ENCODE measurements at regions not wholly inside any gene's neighbourhood (a gene's known extent, or its start where the extent isn't known, plus 50 kb on each side); places are given as distances from the start of the nearest gene placed in this dataset.

- H3K27me3 Mint-ChIP-seq = peaks cover 3 to 4% of the 10 kb centered on the region in 2 donors
- no peaks in the 10 kb centered on the region for H3K36me3 Mint-ChIP-seq
- CTCF ChIA-PET (ENCODE audit: partially characterized antibody) = no interaction called here
- H3K4me3 Mint-ChIP-seq = no peak overlapping the region
- H3K27ac ChIP-seq (ENCODE audit: low read depth, low read length) = no peak overlapping the region
- POLR2A ChIA-PET (ENCODE audit: partially characterized antibody) = no interaction called here
- no peaks in the 10 kb centered on the region for H3K36me3 ChIP-seq (ENCODE audit: insufficient read depth, low read length)
- H3K9me3 ChIP-seq (ENCODE audit: control insufficient read depth in 1 of 2, low read length in 2 of 2) = no peaks in the 10 kb centered on the region
- H3K4me1 ChIP-seq (ENCODE audit: insufficient read depth, low read length) = no peaks in the 10 kb centered on the region
- no peak overlapping the region for H3K27ac Mint-ChIP-seq
- no peak for DNase-seq
- no peaks in the 10 kb centered on the region for H3K4me1 Mint-ChIP-seq
- H3K4me3 ChIP-seq (ENCODE audit: low read length in 2 of 2) = no peak overlapping the region
- H3K9me3 Mint-ChIP-seq = peaks cover 0 to 3% (median 0%) of the 10 kb centered on the region in 8 donors
- no peaks in the 10 kb centered on the region for H3K27me3 ChIP-seq (ENCODE audit: insufficient read depth, low read length)
- intact Hi-C loops (cut with micrococcal nuclease) = loop anchor here (10.0 kb wide), 1 partner anchor 159 kb away; no protein-coding TSS in a partner anchor
Observed at GRCh38 chr3:41045491-41045890, 153.8 kb upstream of the CTNNB1 start.

DNA sequence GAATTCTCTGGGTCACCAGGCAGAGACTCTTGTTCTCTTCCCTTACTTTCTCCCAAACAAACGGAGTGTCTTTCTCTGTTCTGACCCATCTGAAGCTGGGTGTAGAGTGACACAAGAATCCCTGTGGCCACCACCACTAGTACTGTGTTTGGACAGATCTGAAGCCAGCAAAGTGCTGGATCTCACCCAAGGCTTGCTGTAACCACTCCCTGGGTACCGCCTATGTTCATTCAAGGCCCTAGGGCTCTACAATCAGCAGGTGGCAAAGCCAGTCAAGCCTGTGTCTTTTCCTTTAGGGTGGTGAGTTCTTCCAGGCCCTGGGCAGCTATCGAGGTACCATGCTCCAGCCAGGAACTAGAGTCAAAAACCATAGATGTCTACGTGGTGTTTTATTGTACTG lies 149.2 kb upstream of the CTNNB1 start:
- ChIA-PET POLR2A (ENCODE audit: partially characterized antibody) (no interaction called here), CTCF (ENCODE audit: partially characterized antibody) (no interaction called here)
- no peaks in the 10 kb centered on the region for H3K36me3 Mint-ChIP-seq
- no peak for DNase-seq
- intact Hi-C loops (cut with micrococcal nuclease) = no loop called here
- no peaks in the 10 kb centered on the region for H3K4me1 Mint-ChIP-seq
- Histone ChIP-seq H3K9me3 (ENCODE audit: control insufficient read depth in 1 of 2, low read length in 2 of 2) (no peaks in the 10 kb centered on the region), H3K27me3 (ENCODE audit: insufficient read depth, low read length) (no peaks in the 10 kb centered on the region), H3K4me3 (ENCODE audit: low read length in 2 of 2) (no peak overlapping the region), H3K27ac (ENCODE audit: low read depth, low read length) (no peak overlapping the region), H3K36me3 (ENCODE audit: insufficient read depth, low read length) (no peaks in the 10 kb centered on the region), H3K4me1 (ENCODE audit: insufficient read depth, low read length) (no peaks in the 10 kb centered on the region)
- H3K4me3 Mint-ChIP-seq = no peak overlapping the region
- H3K27me3 Mint-ChIP-seq = peaks cover 1 to 4% of the 10 kb centered on the region in 2 donors
- H3K27ac Mint-ChIP-seq = no peak overlapping the region
- peaks cover 0 to 3% (median 0%) of the 10 kb centered on the region in 8 donors for H3K9me3 Mint-ChIP-seq

DNA sequence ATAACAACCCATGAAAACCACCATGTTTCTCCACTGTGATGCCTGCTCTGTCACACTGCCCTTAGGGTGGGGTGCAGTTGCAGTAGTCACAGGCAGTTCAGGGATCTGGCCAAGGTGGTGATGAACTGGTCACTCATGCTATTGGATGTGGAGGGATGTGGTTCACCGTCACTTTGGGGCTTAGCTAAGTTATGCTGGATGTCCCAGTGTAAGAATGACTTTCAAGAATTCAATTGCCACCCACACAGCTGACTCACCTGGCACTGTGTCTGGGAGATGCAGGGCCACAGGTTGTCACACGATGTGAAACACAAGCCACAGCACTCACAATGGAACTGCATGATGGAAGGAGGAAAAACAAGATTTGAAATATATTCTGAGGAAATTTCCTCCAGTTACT lies 146.1 kb upstream of the CTNNB1 start:
- H3K9me3 Mint-ChIP-seq = peaks cover 0 to 3% (median 0%) of the 10 kb centered on the region in 8 donors
- CTCF ChIA-PET (ENCODE audit: partially characterized antibody) = no interaction called here
- H3K4me1 Mint-ChIP-seq = no peaks in the 10 kb centered on the region
- H3K36me3 Mint-ChIP-seq = no peaks in the 10 kb centered on the region
- Histone ChIP-seq H3K4me3 (ENCODE audit: low read length in 2 of 2) (no peak overlapping the region), H3K27me3 (ENCODE audit: insufficient read depth, low read length) (no peaks in the 10 kb centered on the region), H3K4me1 (ENCODE audit: insufficient read depth, low read length) (no peaks in the 10 kb centered on the region), H3K27ac (ENCODE audit: low read depth, low read length) (no peak overlapping the region), H3K9me3 (ENCODE audit: control insufficient read depth in 1 of 2, low read length in 2 of 2) (no peaks in the 10 kb centered on the region), H3K36me3 (ENCODE audit: insufficient read depth, low read length) (no peaks in the 10 kb centered on the region)
- DNase-seq = no peak
- intact Hi-C loops (cut with micrococcal nuclease) = no loop called here
- no peak overlapping the region for H3K4me3 Mint-ChIP-seq
- H3K27me3 Mint-ChIP-seq = peaks cover 1 to 4% of the 10 kb centered on the region in 2 donors
- POLR2A ChIA-PET (ENCODE audit: partially characterized antibody) = no interaction called here
- no peak overlapping the region for H3K27ac Mint-ChIP-seq

- POLR2A ChIA-PET (ENCODE audit: partially characterized antibody) = no interaction called here
- CTCF ChIA-PET (ENCODE audit: partially characterized antibody) = no interaction called here
Observed at GRCh38 chr3:41060106-41060505, 139.2 kb upstream of the CTNNB1 start.

DNA sequence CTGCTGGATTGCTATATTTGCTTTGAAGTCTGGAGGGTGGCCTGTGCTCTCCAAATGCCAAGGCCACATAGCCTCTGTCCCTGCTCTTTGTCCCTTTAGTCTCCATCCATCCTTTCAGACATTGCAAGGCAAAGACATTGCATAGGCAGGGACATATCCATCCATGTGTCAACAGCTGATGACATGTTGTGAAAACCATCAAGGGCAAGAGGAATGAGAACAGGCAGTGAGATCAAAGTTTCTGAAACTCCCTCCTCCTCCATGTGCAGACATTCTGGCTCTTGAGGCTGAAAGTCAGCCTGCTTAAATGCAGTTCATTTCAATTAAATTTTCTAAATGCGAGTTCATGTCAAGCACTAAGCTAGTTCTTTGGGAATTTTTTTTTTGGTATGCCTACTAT lies 135.2 kb upstream of the CTNNB1 start:
- Mint-ChIP-seq H3K27ac (no peak overlapping the region), H3K27me3 (peaks cover 3 to 4% of the 10 kb centered on the region in 2 donors), H3K4me1 (no peaks in the 10 kb centered on the region), H3K4me3 (no peak overlapping the region), H3K36me3 (no peaks in the 10 kb centered on the region), H3K9me3 (no peaks in the 10 kb centered on the region)
- no peaks in the 10 kb centered on the region for H3K9me3 ChIP-seq (ENCODE audit: control insufficient read depth in 1 of 2, low read length in 2 of 2)
- ChIA-PET POLR2A (ENCODE audit: partially characterized antibody) (no interaction called here), CTCF (ENCODE audit: partially characterized antibody) (interaction anchor here (1.8 kb wide), 1 partner anchor 9 kb away, joined by 4 read pairs; no protein-coding TSS in a partner anchor)
- H3K27me3 ChIP-seq (ENCODE audit: insufficient read depth, low read length) = no peaks in the 10 kb centered on the region
- no peaks in the 10 kb centered on the region for H3K4me1 ChIP-seq (ENCODE audit: insufficient read depth, low read length)
- H3K4me3 ChIP-seq (ENCODE audit: low read length in 2 of 2) = no peak overlapping the region
- no peak for DNase-seq
- H3K36me3 ChIP-seq (ENCODE audit: insufficient read depth, low read length) = no peaks in the 10 kb centered on the region
- no peak overlapping the region for H3K27ac ChIP-seq (ENCODE audit: low read depth, low read length)
- intact Hi-C loops (cut with micrococcal nuclease) = no loop called here

More at GRCh38 chr3:41060106-41060505, 139.2 kb upstream of the CTNNB1 start:
- Histone ChIP-seq H3K27me3 (ENCODE audit: insufficient read depth, low read length) (no peaks in the 10 kb centered on the region), H3K4me1 (ENCODE audit: insufficient read depth, low read length) (no peaks in the 10 kb centered on the region), H3K4me3 (ENCODE audit: low read length in 2 of 2) (no peak overlapping the region), H3K36me3 (ENCODE audit: insufficient read depth, low read length) (no peaks in the 10 kb centered on the region), H3K27ac (ENCODE audit: low read depth, low read length) (no peak overlapping the region), H3K9me3 (ENCODE audit: control insufficient read depth in 1 of 2, low read length in 2 of 2) (no peaks in the 10 kb centered on the region)
- no peak for DNase-seq
- peaks cover 0 to 2% of the 10 kb centered on the region in 2 donors for H3K27me3 Mint-ChIP-seq
- peaks cover 0 to 2% (median 0%) of the 10 kb centered on the region in 8 donors for H3K9me3 Mint-ChIP-seq
- no peak overlapping the region for H3K4me3 Mint-ChIP-seq
- H3K4me1 Mint-ChIP-seq = no peaks in the 10 kb centered on the region
- intact Hi-C loops (cut with micrococcal nuclease) = no loop called here
- H3K36me3 Mint-ChIP-seq = no peaks in the 10 kb centered on the region
- no peak overlapping the region for H3K27ac Mint-ChIP-seq

GRCh38 chr3:41064526-41064925 lies 134.8 kb upstream of the CTNNB1 start:
- Mint-ChIP-seq H3K27me3 (peaks cover 3 to 4% of the 10 kb centered on the region in 2 donors), H3K4me1 (no peaks in the 10 kb centered on the region), H3K4me3 (no peak overlapping the region), H3K9me3 (no peaks in the 10 kb centered on the region), H3K27ac (no peak overlapping the region), H3K36me3 (no peaks in the 10 kb centered on the region)
- Histone ChIP-seq H3K27me3 (ENCODE audit: insufficient read depth, low read length) (no peaks in the 10 kb centered on the region), H3K36me3 (ENCODE audit: insufficient read depth, low read length) (no peaks in the 10 kb centered on the region), H3K4me3 (ENCODE audit: low read length in 2 of 2) (no peak overlapping the region), H3K27ac (ENCODE audit: low read depth, low read length) (no peak overlapping the region), H3K9me3 (ENCODE audit: control insufficient read depth in 1 of 2, low read length in 2 of 2) (no peaks in the 10 kb centered on the region), H3K4me1 (ENCODE audit: insufficient read depth, low read length) (no peaks in the 10 kb centered on the region)
- ChIA-PET CTCF (ENCODE audit: partially characterized antibody) (interaction anchor here (1.8 kb wide), 1 partner anchor 8 kb away, joined by 4 read pairs; no protein-coding TSS in a partner anchor), POLR2A (ENCODE audit: partially characterized antibody) (no interaction called here)
- intact Hi-C loops (cut with micrococcal nuclease) = no loop called here
- no peak for DNase-seq

GRCh38 chr3:41065340-41065739 lies 134.0 kb upstream of the CTNNB1 start:
- H3K27ac Mint-ChIP-seq = no peak overlapping the region
- H3K9me3 ChIP-seq (ENCODE audit: control insufficient read depth in 1 of 2, low read length in 2 of 2) = no peaks in the 10 kb centered on the region
- DNase-seq = no peak
- H3K4me1 Mint-ChIP-seq = no peaks in the 10 kb centered on the region
- H3K9me3 Mint-ChIP-seq = no peaks in the 10 kb centered on the region
- H3K4me3 ChIP-seq (ENCODE audit: low read length in 2 of 2) = no peak overlapping the region
- no peaks in the 10 kb centered on the region for H3K4me1 ChIP-seq (ENCODE audit: insufficient read depth, low read length)
- intact Hi-C loops (cut with micrococcal nuclease) = no loop called here
- ChIA-PET POLR2A (ENCODE audit: partially characterized antibody) (no interaction called here), CTCF (ENCODE audit: partially characterized antibody) (no interaction called here)
- no peaks in the 10 kb centered on the region for H3K36me3 ChIP-seq (ENCODE audit: insufficient read depth, low read length)
- H3K4me3 Mint-ChIP-seq = no peak overlapping the region
- no peak overlapping the region for H3K27ac ChIP-seq (ENCODE audit: low read depth, low read length)
- peaks cover 3 to 4% of the 10 kb centered on the region in 2 donors for H3K27me3 Mint-ChIP-seq
- H3K27me3 ChIP-seq (ENCODE audit: insufficient read depth, low read length) = no peaks in the 10 kb centered on the region
- H3K36me3 Mint-ChIP-seq = no peaks in the 10 kb centered on the region

DNA sequence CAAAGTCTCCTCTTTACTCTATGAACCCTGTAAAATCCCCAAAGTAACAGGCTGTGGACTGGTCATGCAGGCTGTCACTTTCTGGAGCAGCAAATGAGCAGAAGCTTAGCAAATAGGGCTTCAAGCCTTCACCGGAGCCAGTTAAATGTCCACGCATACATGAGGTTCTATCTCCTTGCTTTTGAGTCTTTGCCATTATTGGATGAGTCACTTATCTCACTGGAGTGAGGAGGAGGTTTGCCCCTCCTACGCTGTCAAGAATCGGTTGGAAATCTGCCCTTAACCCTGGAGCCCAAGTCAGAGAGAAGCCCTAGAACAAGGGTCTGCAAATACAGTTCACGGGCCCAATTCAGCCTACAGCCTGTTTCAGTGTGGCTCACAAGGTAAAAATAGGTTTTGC lies 126.1 kb upstream of the CTNNB1 start:
- CTCF ChIA-PET (ENCODE audit: partially characterized antibody) = interaction anchor here (1.6 kb wide), 1 partner anchor 9 kb away, joined by 4 read pairs; no protein-coding TSS in a partner anchor
- H3K27ac Mint-ChIP-seq = no peak overlapping the region
- intact Hi-C loops (cut with micrococcal nuclease) = no loop called here

More for the DNA sequence above, 126.1 kb upstream of the CTNNB1 start:
- no peak for DNase-seq
- Histone ChIP-seq H3K36me3 (ENCODE audit: insufficient read depth, low read length) (no peaks in the 10 kb centered on the region), H3K4me1 (ENCODE audit: insufficient read depth, low read length) (no peaks in the 10 kb centered on the region), H3K27me3 (ENCODE audit: insufficient read depth, low read length) (no peaks in the 10 kb centered on the region), H3K27ac (ENCODE audit: low read depth, low read length) (no peak overlapping the region), H3K4me3 (ENCODE audit: low read length in 2 of 2) (no peak overlapping the region), H3K9me3 (ENCODE audit: control insufficient read depth in 1 of 2, low read length in 2 of 2) (no peaks in the 10 kb centered on the region)
- Mint-ChIP-seq H3K4me1 (peaks cover 0 to under 1% (median 0%) of the 10 kb centered on the region in 4 donors), H3K36me3 (no peaks in the 10 kb centered on the region), H3K9me3 (no peaks in the 10 kb centered on the region), H3K27me3 (peaks cover 3 to 8% of the 10 kb centered on the region in 2 donors), H3K4me3 (no peak overlapping the region)
- POLR2A ChIA-PET (ENCODE audit: partially characterized antibody) = no interaction called here
